ENCODE measurements at regions not wholly inside any gene's neighbourhood (a gene's known extent, or its start where the extent isn't known, plus 50 kb on each side); places are given as distances from the start of the nearest gene placed in this dataset.
"Not testable (repeated sequence)": the region's sequence is repeated elsewhere in the genome, so short reads cannot be mapped to it uniquely, and the experiment has no call there.

DNA sequence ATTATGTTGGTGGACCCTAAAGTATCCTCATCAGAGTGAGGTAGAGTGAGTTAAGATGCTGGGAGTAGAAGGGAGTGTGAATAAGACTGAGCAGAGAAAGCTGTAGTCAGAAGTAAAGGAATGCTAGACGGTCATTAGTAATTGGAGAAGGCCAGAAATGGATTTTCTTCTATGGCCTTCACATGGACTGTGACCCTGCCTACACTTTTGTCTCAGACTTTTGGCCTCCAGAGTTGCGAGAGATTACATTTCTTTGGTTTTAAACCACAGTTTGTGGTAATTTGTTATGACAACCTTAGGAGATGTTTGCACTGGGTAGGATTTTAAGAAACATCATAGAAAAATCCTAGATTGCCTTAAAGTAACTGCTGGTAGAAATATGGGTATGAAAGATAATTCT, 1267.7 kb upstream of the TMEFF2 start:
- no peak for DNase-seq
- ChIA-PET POLR2A (no interaction called here), CTCF (no interaction called here)
- H3K27ac ChIP-seq (ENCODE audit: insufficient read depth in 1 of 2, low read depth in 1 of 2, low read length in 2 of 2, poor library complexity in 1 of 2, severe bottlenecking in 2 of 2): no peak overlapping the region
- WGBS (ENCODE audit: insufficient coverage): 93% methylated on average over 2 of the region's 2 CpGs
- H3K4me3 ChIP-seq (ENCODE audit: control insufficient read depth in 1 of 7, extremely low read depth in 1 of 7, insufficient read depth in 4 of 7, low read depth in 2 of 7, low read length in 6 of 7): no peak overlapping the region
- H3K27me3 ChIP-seq (replicated peaks in 2 of 5; ENCODE audit: control insufficient read depth in 4 of 5, insufficient read depth in 5 of 5, low read length in 4 of 5): no peaks in the 10 kb centered on the region
- no peaks in the 10 kb centered on the region for H3K36me3 ChIP-seq (ENCODE audit: control insufficient read depth in 4 of 4, insufficient read depth in 4 of 4, low read length in 3 of 4)
- H3K4me1 ChIP-seq (ENCODE audit: control extremely low read depth in 1 of 4, control insufficient read depth in 4 of 4, insufficient read depth in 4 of 4, low read length in 3 of 4): no peaks in the 10 kb centered on the region
- H3K9me3 ChIP-seq (ENCODE audit: control extremely low read depth in 1 of 5, control insufficient read depth in 4 of 5, insufficient read depth in 2 of 5, low read depth in 1 of 5, low read length in 4 of 5): peaks cover 0 to 2% (median 0%) of the 10 kb centered on the region in 5 experiments

DNA sequence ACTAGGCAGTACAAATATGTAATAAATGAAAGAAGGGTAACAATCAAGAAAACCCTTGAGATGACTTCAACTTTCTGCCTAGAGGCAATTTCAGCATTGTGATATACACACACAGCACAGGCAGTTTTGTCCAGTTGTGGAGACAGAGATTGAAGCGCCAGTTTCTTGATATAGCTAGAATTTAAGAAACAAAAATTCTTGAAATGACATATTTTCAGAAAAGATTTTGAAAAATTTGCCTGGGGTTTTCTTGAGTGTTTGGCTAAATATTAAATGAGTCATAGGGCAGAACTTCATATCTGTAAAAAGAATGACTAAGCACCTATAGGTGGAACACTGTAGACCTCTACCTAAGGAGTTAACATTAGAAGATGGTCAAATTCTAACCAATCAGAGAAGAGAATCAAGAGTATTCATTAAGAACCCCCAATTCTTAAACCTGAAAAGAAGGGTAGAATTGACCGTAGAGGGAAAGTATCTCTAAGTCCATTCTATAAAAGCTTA, 1266.8 kb upstream of the TMEFF2 start:
- no peak overlapping the region for H3K4me3 ChIP-seq (ENCODE audit: control insufficient read depth in 1 of 7, extremely low read depth in 1 of 7, insufficient read depth in 4 of 7, low read depth in 2 of 7, low read length in 6 of 7)
- POLR2A ChIA-PET: no interaction called here
- CTCF ChIA-PET: no interaction called here
- H3K9me3 ChIP-seq (ENCODE audit: control extremely low read depth in 1 of 5, control insufficient read depth in 4 of 5, insufficient read depth in 2 of 5, low read depth in 1 of 5, low read length in 4 of 5): peaks cover 0 to 2% (median 0%) of the 10 kb centered on the region in 5 experiments
- no peaks in the 10 kb centered on the region for H3K4me1 ChIP-seq (ENCODE audit: control extremely low read depth in 1 of 4, control insufficient read depth in 4 of 4, insufficient read depth in 4 of 4, low read length in 3 of 4)
- WGBS (ENCODE audit: insufficient coverage): no CpG with 5 or more reads among the region's 2 CpGs
- H3K27me3 ChIP-seq (replicated peaks in 2 of 5; ENCODE audit: control insufficient read depth in 4 of 5, insufficient read depth in 5 of 5, low read length in 4 of 5): no peaks in the 10 kb centered on the region
- no peak overlapping the region for H3K27ac ChIP-seq (ENCODE audit: insufficient read depth in 1 of 2, low read depth in 1 of 2, low read length in 2 of 2, poor library complexity in 1 of 2, severe bottlenecking in 2 of 2)
- no peak for DNase-seq
- H3K36me3 ChIP-seq (ENCODE audit: control insufficient read depth in 4 of 4, insufficient read depth in 4 of 4, low read length in 3 of 4): no peaks in the 10 kb centered on the region

DNA sequence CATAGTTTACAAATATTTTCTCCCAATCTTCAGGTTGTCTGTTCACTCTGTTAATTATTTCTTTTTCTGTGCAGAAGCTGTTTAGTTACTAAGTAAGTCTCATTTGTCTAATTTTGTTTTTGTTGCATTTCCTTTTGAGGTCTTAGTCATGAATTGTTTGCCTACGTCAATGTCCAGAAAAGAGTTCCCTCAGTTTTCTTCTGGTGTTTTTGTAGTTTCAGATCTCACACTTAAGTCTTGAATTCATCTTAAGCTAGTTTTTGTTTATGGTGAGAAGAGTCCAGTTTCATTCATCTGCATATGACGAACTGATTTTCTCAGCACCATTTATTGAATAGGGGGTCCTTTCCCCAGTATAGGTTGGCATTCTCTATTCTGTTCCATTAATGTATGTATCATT, 1252.2 kb upstream of the TMEFF2 start:
- ChIA-PET CTCF (no interaction called here), POLR2A (no interaction called here)
- WGBS (ENCODE audit: insufficient coverage): no CpG with 5 or more reads among the region's 2 CpGs
- Histone ChIP-seq H3K4me3 (ENCODE audit: control insufficient read depth in 1 of 7, extremely low read depth in 1 of 7, insufficient read depth in 4 of 7, low read depth in 2 of 7, low read length in 6 of 7) (no peak overlapping the region), H3K36me3 (ENCODE audit: control insufficient read depth in 4 of 4, insufficient read depth in 4 of 4, low read length in 3 of 4) (no peaks in the 10 kb centered on the region), H3K4me1 (ENCODE audit: control extremely low read depth in 1 of 4, control insufficient read depth in 4 of 4, insufficient read depth in 4 of 4, low read length in 3 of 4) (no peaks in the 10 kb centered on the region), H3K9me3 (ENCODE audit: control extremely low read depth in 1 of 5, control insufficient read depth in 4 of 5, insufficient read depth in 2 of 5, low read depth in 1 of 5, low read length in 4 of 5) (no peaks in the 10 kb centered on the region), H3K27ac (ENCODE audit: insufficient read depth in 1 of 2, low read depth in 1 of 2, low read length in 2 of 2, poor library complexity in 1 of 2, severe bottlenecking in 2 of 2) (no peak overlapping the region), H3K27me3 (replicated peaks in 2 of 5; ENCODE audit: control insufficient read depth in 4 of 5, insufficient read depth in 5 of 5, low read length in 4 of 5) (no peaks in the 10 kb centered on the region)
- no peak for DNase-seq

DNA sequence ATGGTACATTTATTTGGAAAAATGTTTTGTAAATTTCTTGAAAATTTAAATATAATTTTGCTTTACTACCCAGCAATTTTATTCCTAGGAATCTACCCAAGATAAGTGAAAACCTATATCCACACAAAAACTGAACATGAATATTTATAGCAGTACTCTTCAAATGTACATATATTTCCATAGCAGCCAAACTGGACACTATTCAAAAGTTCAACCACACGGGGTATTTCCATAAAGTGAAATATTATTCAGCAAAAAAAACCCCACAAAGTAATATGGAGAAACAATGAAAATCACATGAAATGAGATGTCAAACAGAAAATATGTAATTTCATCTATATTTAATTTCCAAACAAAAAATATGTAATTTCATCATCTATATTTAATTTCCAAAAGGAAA, 1247.6 kb upstream of the TMEFF2 start:
- no peak overlapping the region for H3K4me3 ChIP-seq (ENCODE audit: control insufficient read depth in 1 of 7, extremely low read depth in 1 of 7, insufficient read depth in 4 of 7, low read depth in 2 of 7, low read length in 6 of 7)
- no peaks in the 10 kb centered on the region for H3K36me3 ChIP-seq (ENCODE audit: control insufficient read depth in 4 of 4, insufficient read depth in 4 of 4, low read length in 3 of 4)
- H3K27ac ChIP-seq (ENCODE audit: insufficient read depth in 1 of 2, low read depth in 1 of 2, low read length in 2 of 2, poor library complexity in 1 of 2, severe bottlenecking in 2 of 2): no peak overlapping the region
- no peaks in the 10 kb centered on the region for H3K4me1 ChIP-seq (ENCODE audit: control extremely low read depth in 1 of 4, control insufficient read depth in 4 of 4, insufficient read depth in 4 of 4, low read length in 3 of 4)
- POLR2A ChIA-PET: no interaction called here
- no peaks in the 10 kb centered on the region for H3K27me3 ChIP-seq (replicated peaks in 2 of 5; ENCODE audit: control insufficient read depth in 4 of 5, insufficient read depth in 5 of 5, low read length in 4 of 5)
- no peak for DNase-seq
- no CpG with 5 or more reads among the region's 1 CpG for WGBS (ENCODE audit: insufficient coverage)
- CTCF ChIA-PET: no interaction called here
- H3K9me3 ChIP-seq (ENCODE audit: control extremely low read depth in 1 of 5, control insufficient read depth in 4 of 5, insufficient read depth in 2 of 5, low read depth in 1 of 5, low read length in 4 of 5): no peaks in the 10 kb centered on the region

DNA sequence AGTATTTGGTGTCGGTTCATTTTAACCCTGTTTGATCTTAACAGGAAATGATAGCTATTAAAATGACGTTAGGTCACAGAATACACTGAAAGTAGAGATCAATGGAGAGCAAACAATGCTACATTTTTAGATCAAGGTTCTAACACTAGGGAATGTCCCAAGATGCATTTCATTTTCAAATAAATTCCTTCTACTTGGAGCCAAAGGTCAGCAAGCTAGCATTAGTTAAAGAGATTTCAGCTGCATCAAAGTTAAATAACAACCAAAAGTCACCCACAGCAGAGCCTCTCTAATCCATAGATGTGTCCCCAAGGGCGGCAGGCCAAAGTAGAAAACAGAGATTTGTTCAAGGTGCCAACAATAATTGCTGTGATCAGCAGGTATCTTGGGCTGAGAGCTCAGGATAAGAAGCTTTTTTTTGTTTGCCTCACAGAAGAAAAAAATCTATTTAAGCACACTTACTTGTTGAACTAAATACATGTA, 1233.6 kb upstream of the TMEFF2 start:
- no peak overlapping the region for H3K27ac ChIP-seq (ENCODE audit: insufficient read depth in 1 of 2, low read depth in 1 of 2, low read length in 2 of 2, poor library complexity in 1 of 2, severe bottlenecking in 2 of 2)
- CTCF ChIA-PET: no interaction called here
- no peaks in the 10 kb centered on the region for H3K27me3 ChIP-seq (replicated peaks in 2 of 5; ENCODE audit: control insufficient read depth in 4 of 5, insufficient read depth in 5 of 5, low read length in 4 of 5)
- no CpG with 5 or more reads among the region's 3 CpGs for WGBS (ENCODE audit: insufficient coverage)
- H3K4me1 ChIP-seq (ENCODE audit: control extremely low read depth in 1 of 4, control insufficient read depth in 4 of 4, insufficient read depth in 4 of 4, low read length in 3 of 4): no peaks in the 10 kb centered on the region
- H3K4me3 ChIP-seq (ENCODE audit: control insufficient read depth in 1 of 7, extremely low read depth in 1 of 7, insufficient read depth in 4 of 7, low read depth in 2 of 7, low read length in 6 of 7): no peak overlapping the region
- no peaks in the 10 kb centered on the region for H3K36me3 ChIP-seq (ENCODE audit: control insufficient read depth in 4 of 4, insufficient read depth in 4 of 4, low read length in 3 of 4)
- H3K9me3 ChIP-seq (ENCODE audit: control extremely low read depth in 1 of 5, control insufficient read depth in 4 of 5, insufficient read depth in 2 of 5, low read depth in 1 of 5, low read length in 4 of 5): no peaks in the 10 kb centered on the region
- no peak for DNase-seq
- POLR2A ChIA-PET: no interaction called here

DNA sequence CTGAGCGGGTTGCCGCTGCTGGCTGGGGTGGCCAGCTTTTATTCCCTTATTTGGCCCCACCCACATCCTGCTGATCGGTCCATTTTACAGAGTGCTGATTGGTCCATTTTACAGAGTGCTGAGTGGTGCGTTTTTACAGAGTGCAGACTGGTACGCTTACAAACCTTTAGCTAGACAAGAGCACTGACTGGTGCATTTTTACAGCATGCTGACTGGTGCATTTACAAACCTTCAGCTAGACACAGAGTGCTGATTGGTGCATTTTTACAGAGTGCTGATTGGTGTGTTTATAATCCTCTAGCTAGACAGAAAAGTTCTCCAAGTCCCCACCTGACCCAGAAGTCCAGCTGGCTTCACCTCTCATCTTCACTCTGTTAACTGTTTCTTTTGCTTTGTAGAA, 1217.6 kb upstream of the TMEFF2 start:
- POLR2A ChIA-PET; CTCF ChIA-PET; H3K36me3 ChIP-seq (ENCODE audit: control insufficient read depth in 4 of 4, insufficient read depth in 4 of 4, low read length in 3 of 4); H3K4me3 ChIP-seq (ENCODE audit: control insufficient read depth in 1 of 7, extremely low read depth in 1 of 7, insufficient read depth in 4 of 7, low read depth in 2 of 7, low read length in 6 of 7); H3K27ac ChIP-seq (ENCODE audit: insufficient read depth in 1 of 2, low read depth in 1 of 2, low read length in 2 of 2, poor library complexity in 1 of 2, severe bottlenecking in 2 of 2); H3K9me3 ChIP-seq (ENCODE audit: control extremely low read depth in 1 of 5, control insufficient read depth in 4 of 5, insufficient read depth in 2 of 5, low read depth in 1 of 5, low read length in 4 of 5); H3K4me1 ChIP-seq (ENCODE audit: control extremely low read depth in 1 of 4, control insufficient read depth in 4 of 4, insufficient read depth in 4 of 4, low read length in 3 of 4); H3K27me3 ChIP-seq (replicated peaks in 2 of 5; ENCODE audit: control insufficient read depth in 4 of 5, insufficient read depth in 5 of 5, low read length in 4 of 5); DNase-seq: not testable (repeated sequence)
- 94% methylated on average over 3 of the region's 5 CpGs for WGBS (ENCODE audit: insufficient coverage)

DNA sequence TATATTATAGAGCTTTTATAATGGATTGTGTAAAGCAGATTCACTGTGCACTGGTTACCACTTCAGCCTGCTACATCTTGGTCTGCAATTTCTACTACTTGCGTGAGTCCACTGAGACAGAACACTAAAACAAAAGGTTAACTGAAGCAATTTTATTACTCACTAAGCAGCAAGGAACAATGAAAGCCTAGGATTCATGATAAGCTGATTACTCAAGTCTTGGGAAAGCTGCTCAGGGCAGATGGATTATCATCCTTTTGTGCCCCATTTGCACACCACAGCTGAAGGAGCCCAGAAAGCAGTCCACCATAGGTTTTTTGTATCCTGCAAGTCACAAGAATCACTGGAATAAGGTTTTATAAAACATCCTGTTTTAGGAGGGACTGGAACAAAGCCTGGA, 1215.2 kb upstream of the TMEFF2 start:
- WGBS (ENCODE audit: insufficient coverage): no CpG with 5 or more reads among the region's 1 CpG
- CTCF ChIA-PET: interaction anchor here (0.8 kb wide), 1 partner anchor 25 kb away, joined by 3 read pairs; no protein-coding TSS in a partner anchor

More for the DNA sequence above, 1215.2 kb upstream of the TMEFF2 start:
- DNase-seq: no peak
- no peaks in the 10 kb centered on the region for H3K36me3 ChIP-seq (ENCODE audit: control insufficient read depth in 4 of 4, insufficient read depth in 4 of 4, low read length in 3 of 4)
- H3K4me1 ChIP-seq (ENCODE audit: control extremely low read depth in 1 of 4, control insufficient read depth in 4 of 4, insufficient read depth in 4 of 4, low read length in 3 of 4): no peaks in the 10 kb centered on the region
- POLR2A ChIA-PET: no interaction called here
- no peak overlapping the region for H3K4me3 ChIP-seq (ENCODE audit: control insufficient read depth in 1 of 7, extremely low read depth in 1 of 7, insufficient read depth in 4 of 7, low read depth in 2 of 7, low read length in 6 of 7)
- H3K27ac ChIP-seq (ENCODE audit: insufficient read depth in 1 of 2, low read depth in 1 of 2, low read length in 2 of 2, poor library complexity in 1 of 2, severe bottlenecking in 2 of 2): no peak overlapping the region
- H3K9me3 ChIP-seq (ENCODE audit: control extremely low read depth in 1 of 5, control insufficient read depth in 4 of 5, insufficient read depth in 2 of 5, low read depth in 1 of 5, low read length in 4 of 5): peaks cover 0 to 6% (median 2%) of the 10 kb centered on the region in 5 experiments
- no peaks in the 10 kb centered on the region for H3K27me3 ChIP-seq (replicated peaks in 2 of 5; ENCODE audit: control insufficient read depth in 4 of 5, insufficient read depth in 5 of 5, low read length in 4 of 5)

Measured in common myeloid progenitor, CD34-positive (primary cell).